Effector CD8-positive, alpha-beta T cell (primary cell): ENCODE measurements at regions not wholly inside any gene's neighbourhood (a gene's known extent, or its start where the extent isn't known, plus 50 kb on each side); places are given as distances from the start of the nearest gene placed in this dataset.

Experiments
- DNase-seq: peaks from one replicate; lab custom pipeline; 2025; lab: John Stamatoyannopoulos, UW

GRCh38 chr10:129005804-129006203 is 461.2 kb upstream of the MGMT start:
- no peak for DNase-seq

GRCh38 chr10:129018511-129018910 is 448.5 kb upstream of the MGMT start:
- DNase-seq: no peak

- DNase-seq: no peak
Measured at GRCh38 chr10:129020651-129021330, 446.2 kb upstream of the MGMT start.

- no peak for DNase-seq
Measured at GRCh38 chr10:129021594-129022304, 445.3 kb upstream of the MGMT start.

GRCh38 chr10:129023082-129023481 is 444.0 kb upstream of the MGMT start:
- DNase-seq: no peak

GRCh38 chr10:129024046-129024445 is 443.0 kb upstream of the MGMT start:
- DNase-seq: no peak

- no peak for DNase-seq
Measured at GRCh38 chr10:129025787-129026186, 441.3 kb upstream of the MGMT start.

- no peak for DNase-seq
Measured at GRCh38 chr10:129027906-129028305, 439.1 kb upstream of the MGMT start.

GRCh38 chr10:129028451-129028850 is 438.6 kb upstream of the MGMT start:
- no peak for DNase-seq

- no peak for DNase-seq
Measured at GRCh38 chr10:129029051-129029450, 438.0 kb upstream of the MGMT start.

GRCh38 chr10:129029851-129030602 is 437.0 kb upstream of the MGMT start:
- DNase-seq: no peak

GRCh38 chr10:129030603-129030895 is 436.5 kb upstream of the MGMT start:
- no peak for DNase-seq

GRCh38 chr10:129030996-129031843 is 435.8 kb upstream of the MGMT start:
- DNase-seq: peak; percentile 25

GRCh38 chr10:129031844-129032150 is 435.2 kb upstream of the MGMT start:
- DNase-seq: no peak

GRCh38 chr10:129032372-129033313 is 434.4 kb upstream of the MGMT start:
- no peak for DNase-seq

- no peak for DNase-seq
Measured at GRCh38 chr10:129033340-129033739, 433.7 kb upstream of the MGMT start.

- no peak for DNase-seq
Measured at GRCh38 chr10:129033790-129034272, 433.2 kb upstream of the MGMT start.

GRCh38 chr10:129035052-129035827 is 431.8 kb upstream of the MGMT start:
- DNase-seq: peak; percentile 22

GRCh38 chr10:129038522-129038921 is 428.5 kb upstream of the MGMT start:
- DNase-seq: no peak
